Testis (tissue), 2 donors: ENCODE measurements at regions not wholly inside any gene's neighbourhood (a gene's known extent, or its start where the extent isn't known, plus 50 kb on each side); places are given as distances from the start of the nearest gene placed in this dataset.

Experiments
- DNase-seq: peaks from one replicate; pipeline ENCODE4 v3.0.0-alpha.2; 2019
- H3K27ac ChIP-seq, 2 donors: fragments of 200-600 bp; sonication (generic); one replicate each; pipeline ENCODE4 v1.5.1; 2019
- H3K27me3 ChIP-seq: fragments of 200-600 bp; sonication (generic); one replicate; pipeline ENCODE4 v1.5.1; 2019
- H3K36me3 ChIP-seq: fragments of 200-600 bp; sonication (generic); one replicate; pipeline ENCODE4 v1.5.1; 2017; ENCODE audit warnings: low read depth; ENCODE audit errors: missing control alignments
- H3K4me1 ChIP-seq: fragments of 200-600 bp; sonication (generic); one replicate; pipeline ENCODE4 v1.5.1; 2019
- H3K4me3 ChIP-seq, 2 donors: fragments of 200-600 bp; sonication (generic); one replicate each; pipeline ENCODE4 v1.5.1; 2017 to 2019
- H3K9me3 ChIP-seq: fragments of 200-600 bp; sonication (generic); one replicate; pipeline ENCODE4 v1.5.1; 2017
- CTCF ChIP-seq, 3 experiments: fragments of 450-650 bp in 2 of 3; fragments of 200-600 bp in 1 of 3; sonication (generic) in 1 of 3; IDR thresholded peaks; one replicate each; pipeline ENCODE4 v1.5.1; 2016 to 2019; ENCODE audit warnings: antibody characterized with exemption in 3 of 3, mild to moderate bottlenecking in 2 of 3, moderate library complexity in 1 of 3
- POLR2A ChIP-seq: fragments of 450-650 bp; IDR thresholded peaks from one replicate; pipeline ENCODE4 v1.6.1; 2017; ENCODE audit warnings: antibody characterized with exemption, mild to moderate bottlenecking, moderate library complexity
- WGBS, 2 donors: methylation state at CpG; one replicate each; pipeline ENCODE4 v1.1.5; 2018; 5-methylcytosine and 5-hydroxymethylcytosine counted together
- intact Hi-C: fragments of 100-400 bp; cut with DNase I; formaldehyde crosslinking; loops from one replicate; pipeline ENCODE4 v1.15.1; 2023; ENCODE audit warnings: low total_unique reads

GRCh38 chr11:97506076-97506759 lies 1116.4 kb downstream of the JRKL start:
- TF ChIP-seq CTCF (IDR thresholded peaks at IDR 0.05), result no peak
- TF ChIP-seq POLR2A, result no peak
- H3K4me1 ChIP-seq, result no peaks in the 10 kb centered on the region

GRCh38 chr11:97514446-97514845 lies 1124.6 kb downstream of the JRKL start:
- H3K4me1 ChIP-seq, result no peaks in the 10 kb centered on the region

More at GRCh38 chr11:97506076-97506759, 1116.4 kb downstream of the JRKL start:
- no peaks in the 10 kb centered on the region for H3K9me3 ChIP-seq
- H3K4me3 ChIP-seq, result no peak overlapping the region
- no peak for DNase-seq
- 79 to 87% methylated on average over 5 of the region's 5 CpGs for WGBS, 2 donors
- intact Hi-C loops, result no loop called here
- no peak overlapping the region for H3K27ac ChIP-seq
- H3K36me3 ChIP-seq, result no peaks in the 10 kb centered on the region
- no peaks in the 10 kb centered on the region for H3K27me3 ChIP-seq

GRCh38 chr11:97516688-97517087 lies 1126.9 kb downstream of the JRKL start:
- Histone ChIP-seq H3K27me3 (no peaks in the 10 kb centered on the region), H3K27ac (no peak overlapping the region), H3K4me1 (no peaks in the 10 kb centered on the region), H3K36me3 (no peaks in the 10 kb centered on the region), H3K9me3 (no peaks in the 10 kb centered on the region), H3K4me3 (no peak overlapping the region)
- intact Hi-C loops, result no loop called here
- TF ChIP-seq CTCF (IDR thresholded peaks at IDR 0.05), result no peak
- TF ChIP-seq POLR2A, result no peak
- DNase-seq, result no peak
- WGBS, 2 donors, result 73 to 85% methylated on average over 3 of the region's 3 CpGs

More at GRCh38 chr11:97514446-97514845, 1124.6 kb downstream of the JRKL start:
- DNase-seq, result no peak
- Histone ChIP-seq H3K36me3 (no peaks in the 10 kb centered on the region), H3K9me3 (no peaks in the 10 kb centered on the region), H3K27ac (no peak overlapping the region), H3K27me3 (no peaks in the 10 kb centered on the region), H3K4me3 (no peak overlapping the region)
- WGBS, 2 donors, result 69 to 71% methylated on average over 1 of the region's 1 CpG
- intact Hi-C loops, result no loop called here
- TF ChIP-seq CTCF (IDR thresholded peaks at IDR 0.05) (no peak), POLR2A (no peak)

GRCh38 chr11:97525273-97525672 lies 1135.5 kb downstream of the JRKL start:
- H3K36me3 ChIP-seq, result no peaks in the 10 kb centered on the region
- no peak for TF ChIP-seq CTCF (IDR thresholded peaks at IDR 0.05)
- TF ChIP-seq POLR2A, result no peak
- no peak overlapping the region for H3K4me3 ChIP-seq
- WGBS, 2 donors, result 66 to 70% methylated on average over 2 of the region's 2 CpGs
- H3K27ac ChIP-seq, result no peak overlapping the region
- H3K9me3 ChIP-seq, result no peaks in the 10 kb centered on the region
- no peak for DNase-seq
- intact Hi-C loops, result no loop called here
- H3K4me1 ChIP-seq, result no peaks in the 10 kb centered on the region
- H3K27me3 ChIP-seq, result no peaks in the 10 kb centered on the region
